CD4-positive, alpha-beta T cell treated with Interleukin-21 for 1 hour (primary cell): ENCODE measurements at regions not wholly inside any gene's neighbourhood (a gene's known extent, or its start where the extent isn't known, plus 50 kb on each side); places are given as distances from the start of the nearest gene placed in this dataset.

Experiments used
- DNase-seq: peaks from one replicate; pipeline ENCODE4 v3.0.0-alpha.2; 2020

GRCh38 chr4:111773858-111774257 lies 371.4 kb upstream of the FAM241A start:
- no peak for DNase-seq

- DNase-seq, result no peak
Observed at GRCh38 chr4:111775556-111776297, 369.5 kb upstream of the FAM241A start.

GRCh38 chr4:111776561-111776960 lies 368.7 kb upstream of the FAM241A start:
- DNase-seq, result no peak

GRCh38 chr4:111778543-111778942 lies 366.7 kb upstream of the FAM241A start:
- no peak for DNase-seq

- DNase-seq, result no peak
Observed at GRCh38 chr4:111780965-111781364, 364.3 kb upstream of the FAM241A start.

- no peak for DNase-seq
Observed at GRCh38 chr4:111781611-111782010, 363.6 kb upstream of the FAM241A start.

- no peak for DNase-seq
Observed at GRCh38 chr4:111788099-111788498, 357.2 kb upstream of the FAM241A start.

- DNase-seq, result no peak
Observed at GRCh38 chr4:111789901-111790640, 355.2 kb upstream of the FAM241A start.

- no peak for DNase-seq
Observed at GRCh38 chr4:111792632-111793031, 352.6 kb upstream of the FAM241A start.

GRCh38 chr4:111793433-111794091 lies 351.7 kb upstream of the FAM241A start:
- no peak for DNase-seq

- DNase-seq, result no peak
Observed at GRCh38 chr4:111797455-111798163, 347.6 kb upstream of the FAM241A start.

GRCh38 chr4:111798840-111799239 lies 346.4 kb upstream of the FAM241A start:
- no peak for DNase-seq

GRCh38 chr4:111800551-111800950 lies 344.7 kb upstream of the FAM241A start:
- DNase-seq, result no peak

GRCh38 chr4:111802191-111802590 lies 343.1 kb upstream of the FAM241A start:
- no peak for DNase-seq

GRCh38 chr4:111806331-111806730 lies 338.9 kb upstream of the FAM241A start:
- DNase-seq, result no peak

- DNase-seq, result no peak
Observed at GRCh38 chr4:111807576-111807975, 337.7 kb upstream of the FAM241A start.

- no peak for DNase-seq
Observed at GRCh38 chr4:111808174-111808573, 337.1 kb upstream of the FAM241A start.

- DNase-seq, result no peak
Observed at GRCh38 chr4:111811661-111812060, 333.6 kb upstream of the FAM241A start.

GRCh38 chr4:111812114-111812513 lies 333.1 kb upstream of the FAM241A start:
- DNase-seq, result no peak

GRCh38 chr4:111812760-111813159 lies 332.5 kb upstream of the FAM241A start:
- no peak for DNase-seq

GRCh38 chr4:111813555-111814140 lies 331.6 kb upstream of the FAM241A start:
- no peak for DNase-seq

GRCh38 chr4:111814961-111815360 lies 330.3 kb upstream of the FAM241A start:
- no peak for DNase-seq

- no peak for DNase-seq
Observed at GRCh38 chr4:111821342-111821741, 323.9 kb upstream of the FAM241A start.
